K562 (cell line): ENCODE measurements at regions not wholly inside any gene's neighbourhood (a gene's known extent, or its start where the extent isn't known, plus 50 kb on each side); places are given as distances from the start of the nearest gene placed in this dataset.

Experiments used
- ATAC-seq: fragments of 200-7000 bp; cut with Tn5 transposase; 3 replicates; pipeline ENCODE4 v1.9.1; 2020; ENCODE audit warnings: moderate library complexity
- BruUV-seq: library from RNA; stranded (reverse); fragments of 400-500 nt; replicated peaks from 2 replicates; lab custom pipeline; 2021; lab: Mats Ljungman, UMichigan
- CTCF ChIA-PET: fragments of 300-600 bp; formaldehyde crosslinking; extraction: SDS; loops from one replicate; lab custom pipeline; 2021; ENCODE audit warnings: low intra/inter-chr PET ratio; lab: Yijun Ruan, JAX
- POLR2A ChIA-PET: fragments of 300-600, 350-650 bp; sonication (Branson Sonifier 250); formaldehyde crosslinking; extraction: SDS; loops from one replicate; lab custom pipeline; 2021; ENCODE audit warnings: antibody characterized with exemption, inconsistent platforms; lab: Yijun Ruan, JAX
- DNase-seq, 4 experiments: peaks; one replicate each; pipeline versions ENCODE4 v3.0.0 to v3.0.0-alpha.2; 2011 to 2018; ENCODE audit warnings: low spot score in 3 of 4, mixed read lengths in 3 of 4; ENCODE audit errors: extremely low read depth in 1 of 4
- FAIRE-seq: peaks from 2 replicates; lab custom pipeline; 2011; peaks lifted over from hg19 to GRCh38; lab: Jason Lieb, UNC
- H2AFZ ChIP-seq: 2 replicates; pipeline ENCODE4 v1.6.0; 2011; ENCODE audit warnings: low read depth, low read length, control low read depth, inconsistent platforms
- H3K27ac ChIP-seq: fragments of 200-600 bp; 3 replicates; pipeline ENCODE4 v1.8.0; 2011; ENCODE audit warnings: low read depth, mild to moderate bottlenecking, control low read depth, inconsistent platforms, low read length, moderate library complexity, mixed read lengths; ENCODE audit errors: extremely low read depth
- H3K27me3 ChIP-seq, 2 experiments: fragments of 300-600 bp in 1 of 2; 2 replicates in 1 of 2; 3 replicates in 1 of 2; pipeline versions ENCODE4 v1.6.0 to v1.8.0; 2011; ENCODE audit warnings: inconsistent platforms in 2 of 2, low read length in 2 of 2, mild to moderate bottlenecking in 1 of 2, mixed read lengths in 1 of 2, moderate library complexity in 1 of 2; ENCODE audit not compliant: control insufficient read depth in 2 of 2, insufficient read depth in 2 of 2
- H3K36me3 ChIP-seq: fragments of 300-600 bp; 3 replicates; pipeline ENCODE4 v1.8.0; 2011; ENCODE audit warnings: mild to moderate bottlenecking, low read length, inconsistent platforms; ENCODE audit not compliant: control insufficient read depth, insufficient read depth
- H3K4me1 ChIP-seq, 2 experiments: fragments of 200-600 bp in 1 of 2; replicated peaks in 1 of 2; 2 replicates in 1 of 2; 3 replicates in 1 of 2; pipeline versions ENCODE4 v1.5.1 to v1.8.0; 2011; ENCODE audit warnings: inconsistent platforms in 2 of 2, low read length in 2 of 2, mild to moderate bottlenecking in 1 of 2, mixed read lengths in 1 of 2, moderate library complexity in 1 of 2; ENCODE audit not compliant: control insufficient read depth in 2 of 2, insufficient read depth in 2 of 2
- H3K4me2 ChIP-seq: 2 replicates; pipeline ENCODE4 v1.6.1; 2011; ENCODE audit warnings: low read length, control low read depth, inconsistent platforms, mixed read lengths; ENCODE audit not compliant: insufficient read depth
- H3K4me3 ChIP-seq: fragments of 200-600 bp; sonication (generic), shearing (Covaris generic); 2 replicates; pipeline ENCODE4 v1.5.1; 2016; ENCODE audit warnings: control low read depth, inconsistent platforms
- H3K79me2 ChIP-seq: fragments of 200-600 bp; 3 replicates; pipeline ENCODE4 v1.8.0; 2011; ENCODE audit warnings: low read length, inconsistent platforms; ENCODE audit not compliant: control insufficient read depth, insufficient read depth
- H3K9ac ChIP-seq, 2 experiments: 2 replicates each; pipeline versions ENCODE4 v1.6.0 to v1.6.1; 2011; ENCODE audit warnings: low read depth in 2 of 2, low read length in 2 of 2, control low read depth in 1 of 2, inconsistent platforms in 1 of 2, mild to moderate bottlenecking in 1 of 2, mixed read lengths in 1 of 2; ENCODE audit not compliant: insufficient read depth in 1 of 2
- H3K9me1 ChIP-seq: one replicate; pipeline ENCODE4 v1.6.0; 2011; ENCODE audit warnings: inconsistent platforms, mild to moderate bottlenecking, low read length, moderate library complexity; ENCODE audit not compliant: control insufficient read depth, insufficient read depth
- H3K9me3 ChIP-seq: replicated peaks from 2 replicates; pipeline ENCODE4 v1.5.1; 2011; ENCODE audit warnings: low read depth, low read length, inconsistent platforms; ENCODE audit not compliant: control insufficient read depth, insufficient read depth
- H4K20me1 ChIP-seq: replicated peaks from 2 replicates; pipeline ENCODE4 v1.6.1; 2011; ENCODE audit warnings: low read length, inconsistent platforms, mixed read lengths; ENCODE audit not compliant: control insufficient read depth, insufficient read depth
- E2F6 ChIP-seq, 2 experiments: IDR thresholded peaks; 2 replicates each; pipeline ENCODE4 v1.6.1; 2011; ENCODE audit warnings: borderline replicate concordance in 1 of 2, control low read depth in 1 of 2, low read depth in 1 of 2, low read length in 1 of 2, mild to moderate bottlenecking in 1 of 2, mixed read lengths in 1 of 2, moderate library complexity in 1 of 2; ENCODE audit not compliant: insufficient read depth in 1 of 2, insufficient read length in 1 of 2, poor library complexity in 1 of 2, severe bottlenecking in 1 of 2; ENCODE audit errors: extremely low read depth in 1 of 2
- ELK3 ChIP-seq: fragments of 450-650 bp; formaldehyde crosslinking; IDR thresholded peaks from 2 replicates; pipeline ENCODE4 v1.4.0; 2020; ENCODE audit warnings: mild to moderate bottlenecking
- MBD2 ChIP-seq: sonication (generic); IDR thresholded peaks from 2 replicates; pipeline ENCODE4 v1.6.1; 2016; ENCODE audit warnings: low read depth, borderline replicate concordance
- NCOA4 ChIP-seq: fragments of 450-650 bp; IDR thresholded peaks from 2 replicates; pipeline ENCODE4 v1.6.1; 2018; ENCODE audit warnings: mild to moderate bottlenecking; ENCODE audit not compliant: partially characterized antibody
- PHTF2 ChIP-seq: fragments of 250-450 bp; sonication (Bioruptor Pico); IDR thresholded peaks from 2 replicates; pipeline ENCODE4 v1.5.0; 2021; ENCODE audit warnings: mild to moderate bottlenecking
- ZSCAN29 ChIP-seq: fragments of 450-650 bp; IDR thresholded peaks from 2 replicates; pipeline ENCODE4 v1.6.1; 2017
- WGBS: fragments of 100-300 bp; shearing (Covaris generic); methylation state at CpG from one replicate; pipeline ENCODE4 v1.1.6; 2016; ENCODE audit warnings: low coverage, mixed read lengths; ENCODE audit not compliant: insufficient coverage; ENCODE audit errors: missing lambda C conversion rate; 5-methylcytosine and 5-hydroxymethylcytosine counted together
- in situ Hi-C: fragments of 300-500 bp; cut with MboI; formaldehyde crosslinking; loops from 4 replicates; pipeline ENCODE4 v1.15.0; 2018; ENCODE audit warnings: inconsistent platforms, mixed read lengths
- intact Hi-C: fragments of 100-400 bp; cut with micrococcal nuclease; formaldehyde crosslinking; loops from 2 replicates; pipeline ENCODE4 v1.14.2; 2022

GRCh38 chr17:71398800-71399219 is 722.0 kb upstream of the SOX9 start:
- Histone ChIP-seq H3K36me3 (no peaks in the 10 kb centered on the region), H2AFZ (no peak overlapping the region), H3K27me3 (no peaks in the 10 kb centered on the region), H3K9me1 (no peaks in the 10 kb centered on the region), H3K79me2 (no peaks in the 10 kb centered on the region), H3K4me2 (no peak overlapping the region), H3K4me3 (no peak overlapping the region), H3K9me3 (no peaks in the 10 kb centered on the region), H3K4me1 (no peaks in the 10 kb centered on the region), H3K9ac (no peak overlapping the region), H3K27ac (no peak overlapping the region), H4K20me1 (no peaks in the 10 kb centered on the region)
- no peak for FAIRE-seq
- no peak for ATAC-seq
- no TSS peak for BruUV-seq
- TF ChIP-seq MBD2 (no peak), NCOA4 (no peak), ELK3 (CRISPR knock-in tag) (no peak), ZSCAN29 (no peak), PHTF2 (CRISPR knock-in tag) (no peak), E2F6 (IDR thresholded peaks at IDR 0.05; ENCODE audit: borderline replicate concordance in 1 of 2, extremely low read depth in 1 of 2, insufficient read depth in 1 of 2, insufficient read length in 1 of 2, low read depth in 1 of 2, low read length in 1 of 2, poor library complexity in 1 of 2, severe bottlenecking in 1 of 2) (no peak)
- in situ Hi-C loops (no loop called here), intact Hi-C loops (no loop called here)
- WGBS = 0% methylated on average over 4 of the region's 4 CpGs
- ChIA-PET CTCF (no interaction called here), POLR2A (no interaction called here)
- no peak for DNase-seq
